ENCODE measurements at regions not wholly inside any gene's neighbourhood (a gene's known extent, or its start where the extent isn't known, plus 50 kb on each side); places are given as distances from the start of the nearest gene placed in this dataset.
"Not testable (repeated sequence)": the region's sequence is repeated elsewhere in the genome, so short reads cannot be mapped to it uniquely, and the experiment has no call there.

GRCh38 chr9:62801372-62801811 is 1611.6 kb downstream of the SPATA31A7 start:
- ATAC-seq = 0 out of 3 replicates have a peak, but pooled peaks have one; percentile 2
- POLR2A ChIA-PET = interaction anchor here (2.2 kb wide), 1 partner anchor 1016 kb away, joined by 5 read pairs; no protein-coding TSS in a partner anchor
- H3K9ac ChIP-seq (ENCODE audit: insufficient read depth, low read depth, low read length); H3K27me3 ChIP-seq (ENCODE audit: control insufficient read depth in 1 of 2, insufficient read depth in 2 of 2, low read length in 2 of 2); H4K20me1 ChIP-seq (ENCODE audit: insufficient read depth, low read length); H3K27ac ChIP-seq (ENCODE audit: extremely low read length, insufficient read depth, low read length); in situ Hi-C loops (cut with HindIII; ENCODE audit: extremely low pct_ligation_motif_present, low pct_unique_long_range_greater_than_20kb); H3K36me3 ChIP-seq (replicated peaks in 1 of 2; ENCODE audit: control insufficient read depth in 1 of 2, insufficient read depth in 2 of 2, low read length in 2 of 2); H3K9me3 ChIP-seq (ENCODE audit: low read length); FAIRE-seq; H3K79me2 ChIP-seq (ENCODE audit: insufficient read depth, low read length); H2AFZ ChIP-seq (ENCODE audit: low read length); intact Hi-C loops (cut with micrococcal nuclease; ENCODE audit: unreplicated experiment); CTCF ChIA-PET (ENCODE audit: low intra/inter-chr PET ratio, low total read pairs); DNase-seq (ENCODE audit: low spot score); BruUV-seq (replicated peaks): not testable (repeated sequence)
- Histone ChIP-seq H3K4me3 (replicated peaks in 1 of 3; ENCODE audit: insufficient read depth in 1 of 3, low read depth in 2 of 3, low read length in 3 of 3) (0 out of 6 replicates have a peak overlapping the region, but pooled peaks of 1 of the 3 experiments have one; percentile 84), H3K4me2 (ENCODE audit: low read depth, low read length) (peak overlapping the region; percentile 54), H3K4me1 (ENCODE audit: insufficient read depth, low read length) (peaks cover 10% of the 10 kb centered on the region; the same call in 1 of the 2 replicates)
- WGBS (ENCODE audit: low lambda C conversion rate) = 69% methylated on average over 15 of the region's 15 CpGs

DNA sequence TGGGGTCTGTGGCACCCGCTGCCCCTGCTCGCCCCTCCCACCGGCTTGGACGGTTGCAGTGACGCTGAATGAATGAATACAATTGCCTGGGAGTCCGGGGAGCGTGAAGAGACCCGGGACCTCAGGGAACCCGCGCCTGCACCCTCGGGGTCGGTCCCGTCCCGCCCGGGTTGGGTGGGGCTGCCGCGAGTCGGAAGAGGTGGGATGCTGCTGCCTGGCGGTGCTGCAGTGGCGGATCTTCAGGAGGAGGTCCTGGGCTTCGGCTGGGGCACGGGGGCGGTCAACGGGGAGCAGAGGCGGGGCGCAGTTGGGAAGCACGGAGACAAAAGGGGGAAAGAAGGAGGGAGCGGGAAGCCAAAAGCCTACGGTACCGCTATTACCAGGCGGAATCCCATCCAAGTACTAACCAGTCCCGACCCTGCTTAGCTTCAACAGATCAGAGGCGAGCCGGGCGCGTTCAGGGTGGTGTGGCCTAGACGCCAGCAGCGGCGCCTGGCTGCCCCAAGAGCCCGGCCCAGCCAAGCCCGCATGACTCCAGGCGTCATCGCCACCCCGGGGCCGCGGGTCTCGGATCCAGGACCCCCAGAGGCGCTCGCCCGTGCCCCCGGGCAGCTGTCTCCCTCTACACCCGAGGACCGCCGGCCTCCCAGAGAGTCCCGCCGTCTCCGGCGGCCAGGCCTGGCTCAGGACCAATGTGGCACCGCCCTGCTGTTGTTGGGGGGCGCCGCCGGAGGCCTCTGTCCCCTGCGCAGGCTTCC is 1612.3 kb downstream of the SPATA31A7 start:
- Histone ChIP-seq H3K4me1 (ENCODE audit: insufficient read depth, low read length) (peaks cover 10% of the 10 kb centered on the region; the same call in 1 of the 2 replicates), H3K27ac (ENCODE audit: extremely low read length, insufficient read depth, low read length) (peak overlapping the region; percentile 51), H3K4me3 (replicated peaks in 1 of 3; ENCODE audit: insufficient read depth in 1 of 3, low read depth in 2 of 3, low read length in 3 of 3) (peak overlapping the region; percentile 75 to 84 (median 82)), H3K4me2 (ENCODE audit: low read depth, low read length) (peak overlapping the region; percentile 54), H3K9ac (ENCODE audit: insufficient read depth, low read depth, low read length) (peak overlapping the region; percentile 82)
- H3K9me3 ChIP-seq (ENCODE audit: low read length); H3K79me2 ChIP-seq (ENCODE audit: insufficient read depth, low read length); BruUV-seq (replicated peaks); in situ Hi-C loops (cut with HindIII; ENCODE audit: extremely low pct_ligation_motif_present, low pct_unique_long_range_greater_than_20kb); H3K36me3 ChIP-seq (replicated peaks in 1 of 2; ENCODE audit: control insufficient read depth in 1 of 2, insufficient read depth in 2 of 2, low read length in 2 of 2); H4K20me1 ChIP-seq (ENCODE audit: insufficient read depth, low read length); H2AFZ ChIP-seq (ENCODE audit: low read length); intact Hi-C loops (cut with micrococcal nuclease; ENCODE audit: unreplicated experiment); H3K27me3 ChIP-seq (ENCODE audit: control insufficient read depth in 1 of 2, insufficient read depth in 2 of 2, low read length in 2 of 2); FAIRE-seq; CTCF ChIA-PET (ENCODE audit: low intra/inter-chr PET ratio, low total read pairs); TF ChIP-seq MAZ (IDR thresholded peaks at IDR 0.05; ENCODE audit: borderline replicate concordance, low read depth, low read length): not testable (repeated sequence)
- POLR2A ChIA-PET = interaction anchor here (1.3 kb wide), 1 partner anchor 1015 kb away, joined by 6 read pairs; no protein-coding TSS in a partner anchor
- WGBS (ENCODE audit: low lambda C conversion rate) = 45% methylated on average over 48 of the region's 63 CpGs
- DNase-seq (ENCODE audit: low spot score) (peak; percentile 70), ATAC-seq (peak; percentile 100)
- peak; percentile 95 for TF ChIP-seq ZFY (CRISPR knock-in tag; IDR thresholded peaks at IDR 0.05)
- peak; percentile 62; the same call in 1 of the 2 replicates for TF ChIP-seq ZNF768 (CRISPR knock-in tag; IDR thresholded peaks at IDR 0.05)
- TF ChIP-seq KDM3A (CRISPR knock-in tag; IDR thresholded peaks at IDR 0.05; ENCODE audit: low read depth) = peak; percentile 67; the same call in 1 of the 2 replicates
- peak; percentile 75; the same call in 1 of the 2 replicates for TF ChIP-seq HOXA5 (CRISPR knock-in tag; IDR thresholded peaks at IDR 0.05)
- peak; percentile 52; the same call in 1 of the 2 replicates for TF ChIP-seq MAZ (CRISPR knock-in tag; IDR thresholded peaks at IDR 0.05; ENCODE audit: low read depth)
- peak; percentile 36; the same call in 1 of the 2 replicates for TF ChIP-seq DNMT1 (CRISPR knock-in tag; IDR thresholded peaks at IDR 0.05)
- peak; percentile 10 for TF ChIP-seq PTBP1 (IDR thresholded peaks at IDR 0.05; ENCODE audit: low read depth, low read length, poor library complexity, severe bottlenecking)
- TF ChIP-seq AHR (CRISPR knock-in tag; IDR thresholded peaks at IDR 0.05) = 0 out of 2 replicates have a peak, but pooled peaks have one; percentile 83
- peak; percentile 59; the same call in 1 of the 2 replicates for TF ChIP-seq ARID5B (CRISPR knock-in tag; IDR thresholded peaks at IDR 0.05)
- 0 out of 2 replicates have a peak, but pooled peaks have one; percentile 16 for TF ChIP-seq ZBTB7A (CRISPR knock-in tag; IDR thresholded peaks at IDR 0.05)
- peak; percentile 51; the same call in 1 of the 2 replicates for TF ChIP-seq BRD4 (CRISPR knock-in tag; IDR thresholded peaks at IDR 0.05)
- peak; percentile 39; the same call in 1 of the 2 replicates for TF ChIP-seq FOXA3 (CRISPR knock-in tag; IDR thresholded peaks at IDR 0.05)
- TF ChIP-seq MXD4 (CRISPR knock-in tag; IDR thresholded peaks at IDR 0.05) = peak; percentile 63; the same call in 1 of the 2 replicates

Measured in HepG2 (cell line).